ENCODE measurements at regions not wholly inside any gene's neighbourhood (a gene's known extent, or its start where the extent isn't known, plus 50 kb on each side); places are given as distances from the start of the nearest gene placed in this dataset.

- intact Hi-C loops (cut with micrococcal nuclease; ENCODE audit: unreplicated experiment): no loop called here
- Histone ChIP-seq H2AFZ (ENCODE audit: control insufficient read depth, low read depth, low read length) (no peak overlapping the region), H3K4me3 (no peak overlapping the region), H3K27ac (ENCODE audit: control insufficient read depth, insufficient read depth) (no peak overlapping the region), H3K27me3 (replicated peaks in 1 of 2; ENCODE audit: control insufficient read depth in 2 of 2, insufficient read depth in 2 of 2, low read length in 1 of 2) (no peaks in the 10 kb centered on the region), H3K9me3 (replicated peaks; ENCODE audit: control insufficient read depth, insufficient read depth, low read length) (no peaks in the 10 kb centered on the region), H3K4me2 (ENCODE audit: control insufficient read depth, insufficient read depth) (no peak overlapping the region), H3K4me1 (ENCODE audit: control insufficient read depth, insufficient read depth, low read length) (no peaks in the 10 kb centered on the region), H3K79me2 (ENCODE audit: control insufficient read depth, insufficient read depth, low read length) (no peaks in the 10 kb centered on the region), H3K36me3 (ENCODE audit: control insufficient read depth in 2 of 2, insufficient read depth in 2 of 2, low read length in 1 of 2) (no peaks in the 10 kb centered on the region), H4K20me1 (ENCODE audit: control insufficient read depth, insufficient read depth) (no peaks in the 10 kb centered on the region), H3K9ac (ENCODE audit: control insufficient read depth, insufficient read depth, low read length) (no peak overlapping the region)
- in situ Hi-C loops (cut with MboI): no loop called here
- ChIA-PET SMC1A (ENCODE audit: uncharacterized antibody, unreplicated experiment) (no interaction called here), CTCF (no interaction called here), RAD21 (ENCODE audit: unreplicated experiment) (no interaction called here), POLR2A (no interaction called here)
- no peak for DNase-seq (ENCODE audit: low read depth, low spot score)
- ATAC-seq: no peak
- no TSS peak for BruUV-seq (replicated peaks)
- TF ChIP-seq YBX1 (IDR thresholded peaks at IDR 0.05) (no peak), ZBED1 (IDR thresholded peaks at IDR 0.05; ENCODE audit: borderline replicate concordance) (no peak), CHD1 (IDR thresholded peaks at IDR 0.05; ENCODE audit: low read depth, low read length) (no peak), ZNF592 (IDR thresholded peaks at IDR 0.05) (no peak)
- whole genome bisulfite sequencing (ENCODE audit: insufficient coverage, insufficient replicate concordance, low lambda C conversion rate, missing lambda C conversion rate): 9% methylated on average over 2 of the region's 2 CpGs
- no peak for FAIRE-seq
These were observed 1566.9 kb upstream of the PIK3C3 start for GRCh38 chr18:40388121-40388520.

Data from GM12878 (cell line).